NCI-H446 treated with DMSO at 0.1 percent for 48 hours (cell line): ENCODE measurements at regions not wholly inside any gene's neighbourhood (a gene's known extent, or its start where the extent isn't known, plus 50 kb on each side); places are given as distances from the start of the nearest gene placed in this dataset.

Source experiments
- DNase-seq: peaks from one replicate; lab custom pipeline; 2025; lab: John Stamatoyannopoulos, UW

GRCh38 chr6:22809370-22809769, 240.0 kb downstream of the HDGFL1 start:
- DNase-seq = no peak

GRCh38 chr6:22819209-22819608, 249.8 kb downstream of the HDGFL1 start:
- no peak for DNase-seq

GRCh38 chr6:22821664-22822320, 252.4 kb downstream of the HDGFL1 start:
- no peak for DNase-seq

GRCh38 chr6:22825210-22825609, 255.8 kb downstream of the HDGFL1 start:
- no peak for DNase-seq

- no peak for DNase-seq
Measured at GRCh38 chr6:22826961-22827360, 257.6 kb downstream of the HDGFL1 start.

GRCh38 chr6:22827760-22828159, 258.4 kb downstream of the HDGFL1 start:
- DNase-seq = no peak

- DNase-seq = peak; percentile 18
Measured at GRCh38 chr6:22828179-22829062, 259.1 kb downstream of the HDGFL1 start.

- no peak for DNase-seq
Measured at GRCh38 chr6:22829070-22829469, 259.7 kb downstream of the HDGFL1 start.

GRCh38 chr6:22830463-22830862, 261.1 kb downstream of the HDGFL1 start:
- DNase-seq = no peak

- no peak for DNase-seq
Measured at GRCh38 chr6:22833191-22833590, 263.8 kb downstream of the HDGFL1 start.

- no peak for DNase-seq
Measured at GRCh38 chr6:22838345-22838744, 269.0 kb downstream of the HDGFL1 start.

- DNase-seq = no peak
Measured at GRCh38 chr6:22845467-22845866, 276.1 kb downstream of the HDGFL1 start.

GRCh38 chr6:22848121-22848520, 278.8 kb downstream of the HDGFL1 start:
- DNase-seq = no peak

- no peak for DNase-seq
Measured at GRCh38 chr6:22849921-22850320, 280.6 kb downstream of the HDGFL1 start.

- DNase-seq = no peak
Measured at GRCh38 chr6:22852101-22852500, 282.7 kb downstream of the HDGFL1 start.

- peak; percentile 60 for DNase-seq
Measured at GRCh38 chr6:22873513-22874136, 304.3 kb downstream of the HDGFL1 start.

- DNase-seq = no peak
Measured at GRCh38 chr6:22875845-22876244, 306.5 kb downstream of the HDGFL1 start.

- DNase-seq = no peak
Measured at GRCh38 chr6:22878324-22878701, 308.9 kb downstream of the HDGFL1 start.

GRCh38 chr6:22878706-22879105, 309.3 kb downstream of the HDGFL1 start:
- DNase-seq = no peak

- no peak for DNase-seq
Measured at GRCh38 chr6:22880686-22881433, 311.5 kb downstream of the HDGFL1 start.

- no peak for DNase-seq
Measured at GRCh38 chr6:22882581-22882980, 313.2 kb downstream of the HDGFL1 start.

GRCh38 chr6:22883061-22883717, 313.8 kb downstream of the HDGFL1 start:
- DNase-seq = no peak
